ENCODE measurements at regions not wholly inside any gene's neighbourhood (a gene's known extent, or its start where the extent isn't known, plus 50 kb on each side); places are given as distances from the start of the nearest gene placed in this dataset.

DNA sequence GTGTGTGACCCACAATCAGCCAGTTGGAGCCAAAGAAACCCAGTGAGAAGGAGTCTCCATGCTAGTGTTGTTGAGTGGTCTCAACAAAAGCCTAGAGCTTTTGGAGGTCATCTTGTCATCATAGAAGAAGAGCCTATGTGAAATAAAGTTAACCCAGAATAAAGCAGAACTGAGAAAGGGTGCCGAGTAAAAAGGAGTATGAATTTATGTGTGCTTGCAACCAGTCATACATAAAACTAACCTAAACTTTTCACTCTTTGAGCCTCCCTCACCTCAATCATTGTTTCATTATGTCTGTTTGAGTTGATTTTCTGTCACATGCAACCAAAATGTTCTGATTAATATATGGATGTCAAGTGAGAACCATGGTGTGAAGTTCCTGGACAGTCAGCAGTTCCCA is 599.3 kb upstream of the ZEB2 start:
- TF ChIP-seq, protein P1, sequence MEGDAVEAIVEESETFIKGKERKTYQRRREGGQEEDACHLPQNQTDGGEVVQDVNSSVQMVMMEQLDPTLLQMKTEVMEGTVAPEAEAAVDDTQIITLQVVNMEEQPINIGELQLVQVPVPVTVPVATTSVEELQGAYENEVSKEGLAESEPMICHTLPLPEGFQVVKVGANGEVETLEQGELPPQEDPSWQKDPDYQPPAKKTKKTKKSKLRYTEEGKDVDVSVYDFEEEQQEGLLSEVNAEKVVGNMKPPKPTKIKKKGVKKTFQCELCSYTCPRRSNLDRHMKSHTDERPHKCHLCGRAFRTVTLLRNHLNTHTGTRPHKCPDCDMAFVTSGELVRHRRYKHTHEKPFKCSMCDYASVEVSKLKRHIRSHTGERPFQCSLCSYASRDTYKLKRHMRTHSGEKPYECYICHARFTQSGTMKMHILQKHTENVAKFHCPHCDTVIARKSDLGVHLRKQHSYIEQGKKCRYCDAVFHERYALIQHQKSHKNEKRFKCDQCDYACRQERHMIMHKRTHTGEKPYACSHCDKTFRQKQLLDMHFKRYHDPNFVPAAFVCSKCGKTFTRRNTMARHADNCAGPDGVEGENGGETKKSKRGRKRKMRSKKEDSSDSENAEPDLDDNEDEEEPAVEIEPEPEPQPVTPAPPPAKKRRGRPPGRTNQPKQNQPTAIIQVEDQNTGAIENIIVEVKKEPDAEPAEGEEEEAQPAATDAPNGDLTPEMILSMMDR (conservative IDR thresholded peaks at IDR 0.05; ENCODE audit: low read depth, low read length): no peak
- TF ChIP-seq EZH2 (IDR thresholded peaks at IDR 0.05; ENCODE audit: borderline replicate concordance, low read depth, low read length, poor library complexity, severe bottlenecking): no peak
